ENCODE measurements at regions not wholly inside any gene's neighbourhood (a gene's known extent, or its start where the extent isn't known, plus 50 kb on each side); places are given as distances from the start of the nearest gene placed in this dataset.

GRCh38 chr2:65655000-65655399 lies 222.6 kb upstream of the SPRED2 start:
- no peak overlapping the region for H3K27ac Mint-ChIP-seq (ENCODE audit: low read depth, unreplicated experiment)
- ChIA-PET CTCF (interaction anchor here (0.7 kb wide), 4 partner anchors 12 to 1991 kb away, joined by 3 to 4 read pairs (median 4); no protein-coding TSS in a partner anchor), POLR2A (interaction anchor here (0.6 to 1.1 kb wide), 3 partner anchors 11 to 1270 kb away, joined by 3 read pairs; no protein-coding TSS in a partner anchor)
- H3K27me3 Mint-ChIP-seq (ENCODE audit: insufficient read depth, unreplicated experiment) = no peaks in the 10 kb centered on the region
- no TSS peak for BruUV-seq (replicated peaks)
- H3K4me3 Mint-ChIP-seq (ENCODE audit: unreplicated experiment) = no peak overlapping the region
- TF ChIP-seq CTCF (IDR thresholded peaks at IDR 0.05; ENCODE audit: unreplicated experiment) = no peak
- intact Hi-C loops (cut with micrococcal nuclease) = no loop called here
- H3K4me1 Mint-ChIP-seq (ENCODE audit: insufficient read depth, unreplicated experiment) = peaks cover 8% of the 10 kb centered on the region
- H3K9me3 Mint-ChIP-seq (ENCODE audit: unreplicated experiment) = no peaks in the 10 kb centered on the region
- DNase-seq (ENCODE audit: unreplicated experiment) = no peak
- H3K36me3 Mint-ChIP-seq (ENCODE audit: insufficient read depth, unreplicated experiment) = no peaks in the 10 kb centered on the region

GRCh38 chr2:65654496-65654895 lies 222.1 kb upstream of the SPRED2 start:
- Mint-ChIP-seq H3K9me3 (ENCODE audit: unreplicated experiment) (no peaks in the 10 kb centered on the region), H3K36me3 (ENCODE audit: insufficient read depth, unreplicated experiment) (no peaks in the 10 kb centered on the region), H3K4me1 (ENCODE audit: insufficient read depth, unreplicated experiment) (peaks cover 8% of the 10 kb centered on the region), H3K4me3 (ENCODE audit: unreplicated experiment) (no peak overlapping the region), H3K27me3 (ENCODE audit: insufficient read depth, unreplicated experiment) (no peaks in the 10 kb centered on the region), H3K27ac (ENCODE audit: low read depth, unreplicated experiment) (no peak overlapping the region)
- DNase-seq (ENCODE audit: unreplicated experiment) = no peak
- BruUV-seq (replicated peaks) = no TSS peak
- ChIA-PET POLR2A (interaction anchor here (0.6 to 1.1 kb wide), 3 partner anchors 11 to 285 kb away, joined by 3 read pairs; no protein-coding TSS in a partner anchor), CTCF (no interaction called here)
- no peak for TF ChIP-seq CTCF (IDR thresholded peaks at IDR 0.05; ENCODE audit: unreplicated experiment)
- intact Hi-C loops (cut with micrococcal nuclease) = no loop called here

DNA sequence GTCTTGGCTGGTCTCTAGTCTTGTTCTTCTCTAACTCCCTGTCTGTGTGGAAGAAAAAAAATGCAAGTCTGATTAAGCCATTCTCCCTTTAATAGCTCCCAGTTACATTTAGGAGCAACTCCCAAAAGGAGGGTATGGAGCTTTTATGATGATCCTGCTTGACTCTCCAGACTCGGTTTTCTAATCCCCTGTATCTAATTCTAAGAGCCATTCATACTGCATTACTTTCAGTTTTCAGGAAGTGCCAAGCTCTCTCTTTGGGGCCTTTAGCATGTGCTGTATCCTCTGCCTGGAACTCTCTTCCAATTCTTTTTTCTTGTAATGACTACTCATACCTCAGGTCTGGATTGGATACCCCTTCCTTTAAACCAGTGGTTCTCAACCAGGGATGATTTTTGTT lies 219.7 kb upstream of the SPRED2 start:
- ChIA-PET CTCF (interaction anchor here (0.5 to 1.4 kb wide), 4 partner anchors 12 to 619 kb away, joined by 3 to 4 read pairs (median 3); no protein-coding TSS in a partner anchor), POLR2A (no interaction called here)
- no peak overlapping the region for H3K27ac Mint-ChIP-seq (ENCODE audit: low read depth, unreplicated experiment)
- DNase-seq (ENCODE audit: unreplicated experiment) = no peak
- no peaks in the 10 kb centered on the region for H3K27me3 Mint-ChIP-seq (ENCODE audit: insufficient read depth, unreplicated experiment)
- no peak overlapping the region for H3K4me3 Mint-ChIP-seq (ENCODE audit: unreplicated experiment)
- intact Hi-C loops (cut with micrococcal nuclease) = no loop called here
- no TSS peak for BruUV-seq (replicated peaks)
- no peak for TF ChIP-seq CTCF (IDR thresholded peaks at IDR 0.05; ENCODE audit: unreplicated experiment)
- H3K36me3 Mint-ChIP-seq (ENCODE audit: insufficient read depth, unreplicated experiment) = no peaks in the 10 kb centered on the region
- H3K9me3 Mint-ChIP-seq (ENCODE audit: unreplicated experiment) = no peaks in the 10 kb centered on the region
- no peaks in the 10 kb centered on the region for H3K4me1 Mint-ChIP-seq (ENCODE audit: insufficient read depth, unreplicated experiment)

- DNase-seq (ENCODE audit: unreplicated experiment) = no peak
- Mint-ChIP-seq H3K9me3 (ENCODE audit: unreplicated experiment) (no peaks in the 10 kb centered on the region), H3K27me3 (ENCODE audit: insufficient read depth, unreplicated experiment) (no peaks in the 10 kb centered on the region), H3K27ac (ENCODE audit: low read depth, unreplicated experiment) (no peak overlapping the region), H3K36me3 (ENCODE audit: insufficient read depth, unreplicated experiment) (no peaks in the 10 kb centered on the region), H3K4me1 (ENCODE audit: insufficient read depth, unreplicated experiment) (no peaks in the 10 kb centered on the region), H3K4me3 (ENCODE audit: unreplicated experiment) (no peak overlapping the region)
- POLR2A ChIA-PET = interaction anchor here (0.7 to 0.8 kb wide), 2 partner anchors 10 to 1681 kb away, joined by 3 read pairs; no protein-coding TSS in a partner anchor
- CTCF ChIA-PET = interaction anchor here (0.5 to 1.2 kb wide), 2 partner anchors 10 to 15 kb away, joined by 3 to 4 read pairs; no protein-coding TSS in a partner anchor
- intact Hi-C loops (cut with micrococcal nuclease) = loop anchor here (10.0 kb wide), 1 partner anchor 1675 kb away; no protein-coding TSS in a partner anchor
- no TSS peak for BruUV-seq (replicated peaks)
- no peak for TF ChIP-seq CTCF (IDR thresholded peaks at IDR 0.05; ENCODE audit: unreplicated experiment)
Observed at GRCh38 chr2:65649811-65650589, 217.6 kb upstream of the SPRED2 start.

All from MCF 10A (cell line).